HG03196 (cell line): ENCODE measurements at regions not wholly inside any gene's neighbourhood (a gene's known extent, or its start where the extent isn't known, plus 50 kb on each side); places are given as distances from the start of the nearest gene placed in this dataset.

ENCODE experiments used
- ATAC-seq: cut with Tn5 transposase; IDR thresholded peaks from one replicate; pipeline ENCODE4 v1.9.1; 2021; ENCODE audit not compliant: unreplicated experiment

DNA sequence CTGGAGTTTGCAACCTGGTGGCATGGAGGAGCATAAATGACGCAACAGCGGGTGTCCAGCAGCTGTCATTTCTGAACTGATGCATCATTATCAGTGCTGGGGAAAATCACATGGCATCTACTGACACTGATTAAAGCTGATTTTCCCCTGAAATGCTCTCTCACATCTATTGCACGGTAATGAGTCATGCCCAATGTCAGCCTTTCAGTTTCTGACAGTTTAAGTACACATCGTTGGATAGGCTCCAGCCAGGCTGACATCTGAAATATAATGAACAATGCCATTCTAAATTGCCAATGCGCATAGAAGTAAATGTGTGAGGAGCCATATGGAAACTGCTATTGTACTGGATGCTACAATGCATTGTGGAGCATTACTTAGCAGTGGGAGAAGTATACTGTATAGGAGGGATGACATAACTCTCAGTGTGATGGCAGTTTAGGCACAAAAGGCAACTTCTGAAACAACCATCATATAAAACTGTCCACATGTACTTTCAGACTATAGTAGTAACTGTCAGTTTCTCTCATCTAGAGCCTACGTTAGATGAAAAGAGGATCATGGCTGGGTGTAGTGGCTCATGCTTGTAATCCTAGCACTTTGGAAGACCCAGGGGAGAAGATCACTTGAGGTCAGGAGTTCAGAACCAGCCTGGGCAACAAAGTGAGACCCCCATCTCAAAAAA is 389.3 kb upstream of the DMAC1 start:
- peak; percentile 63 for ATAC-seq

GRCh38 chr9:8186560-8186959 is 387.0 kb upstream of the DMAC1 start:
- ATAC-seq: no peak

DNA sequence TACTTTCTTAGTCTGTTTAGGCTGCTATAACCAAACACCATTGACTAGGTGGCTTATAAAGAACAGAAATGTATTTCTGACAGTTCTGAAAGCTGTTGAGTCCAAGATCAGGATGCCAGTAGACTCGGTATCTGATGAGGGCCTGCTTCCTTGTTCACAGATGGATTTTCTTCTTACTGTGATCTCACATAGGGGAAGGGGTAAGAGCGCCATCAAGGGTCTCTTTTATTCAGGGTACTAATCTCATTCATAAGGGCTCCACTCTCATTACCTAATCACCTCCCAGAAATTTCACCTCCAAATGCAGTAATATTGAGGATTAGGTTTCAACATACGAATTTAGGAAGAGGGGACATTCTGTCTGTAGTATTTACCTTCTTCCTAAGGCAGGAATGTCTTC is 384.0 kb upstream of the DMAC1 start:
- ATAC-seq: no peak

GRCh38 chr9:8179381-8180053 is 379.9 kb upstream of the DMAC1 start:
- ATAC-seq: no peak

- ATAC-seq: no peak
These were observed 372.4 kb upstream of the DMAC1 start for GRCh38 chr9:8172000-8172399.

- no peak for ATAC-seq
These were observed 369.4 kb upstream of the DMAC1 start for GRCh38 chr9:8168916-8169438.

DNA sequence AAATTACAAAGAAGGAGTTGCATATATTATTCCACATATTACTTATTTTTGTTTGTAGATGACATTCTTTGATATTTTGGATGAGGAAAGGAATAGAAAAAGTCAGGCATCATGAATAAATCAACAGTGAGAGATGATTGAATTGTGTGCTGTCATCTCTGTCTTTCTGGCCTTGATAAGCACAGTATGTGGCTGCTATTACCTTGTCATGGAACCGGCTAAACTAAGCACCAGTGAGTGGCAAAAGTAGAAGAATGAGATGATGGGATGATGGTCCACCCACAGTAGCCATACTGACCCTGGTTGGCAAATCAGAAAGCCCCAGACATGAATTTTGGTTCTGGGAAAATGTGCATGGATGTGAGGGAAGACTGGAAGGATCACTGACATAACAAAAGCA is 361.2 kb upstream of the DMAC1 start:
- no peak for ATAC-seq

DNA sequence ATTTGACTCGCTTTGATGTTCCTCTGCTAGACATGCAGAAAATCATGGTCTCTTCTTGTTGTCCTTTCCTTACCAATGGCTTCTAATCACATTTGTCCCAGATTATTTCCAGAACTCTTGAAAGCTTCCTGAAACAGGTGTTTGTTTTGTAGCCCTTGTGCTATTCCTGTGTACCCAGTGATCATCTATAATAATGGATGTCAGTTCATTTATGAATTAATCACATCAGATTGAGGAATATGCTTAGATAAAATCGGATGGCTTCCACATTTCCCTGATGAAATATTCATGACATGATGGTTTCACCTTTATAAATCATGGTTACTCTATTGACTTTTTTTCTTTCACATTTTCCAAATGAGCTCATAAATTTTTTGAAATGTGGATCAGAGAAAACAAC is 359.0 kb upstream of the DMAC1 start:
- ATAC-seq: no peak

DNA sequence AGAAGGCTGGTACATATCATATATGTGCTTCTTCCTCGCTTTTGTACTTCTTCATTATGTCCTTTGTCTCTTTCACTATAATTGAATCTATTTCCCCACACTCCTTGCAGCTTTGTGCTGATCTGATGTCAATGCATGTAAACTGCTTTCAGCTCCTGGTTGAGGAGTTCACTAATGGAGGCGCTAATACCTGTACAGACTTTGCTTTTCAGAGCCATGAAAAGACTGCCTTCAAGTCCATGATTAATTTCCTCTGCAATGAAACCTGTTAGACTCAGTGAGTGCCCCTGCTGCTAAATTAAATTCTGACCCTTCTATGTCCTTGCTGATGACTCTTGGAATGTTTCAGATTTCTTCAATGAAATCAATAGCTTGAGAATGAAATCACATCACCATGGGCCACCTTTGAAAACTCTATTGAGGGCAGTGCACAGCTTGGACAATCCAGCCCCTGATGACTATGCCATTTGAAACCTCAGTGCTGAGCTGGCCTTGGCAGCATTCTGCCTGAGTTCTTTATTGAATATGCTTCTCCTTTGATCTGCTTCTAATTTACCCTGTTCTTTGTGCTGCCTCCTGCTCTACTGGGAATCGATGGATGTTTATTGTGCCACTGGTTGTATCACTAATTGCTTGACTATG is 358.2 kb upstream of the DMAC1 start:
- ATAC-seq: no peak

- ATAC-seq: no peak
These were observed 356.8 kb upstream of the DMAC1 start for GRCh38 chr9:8156346-8156745.

DNA sequence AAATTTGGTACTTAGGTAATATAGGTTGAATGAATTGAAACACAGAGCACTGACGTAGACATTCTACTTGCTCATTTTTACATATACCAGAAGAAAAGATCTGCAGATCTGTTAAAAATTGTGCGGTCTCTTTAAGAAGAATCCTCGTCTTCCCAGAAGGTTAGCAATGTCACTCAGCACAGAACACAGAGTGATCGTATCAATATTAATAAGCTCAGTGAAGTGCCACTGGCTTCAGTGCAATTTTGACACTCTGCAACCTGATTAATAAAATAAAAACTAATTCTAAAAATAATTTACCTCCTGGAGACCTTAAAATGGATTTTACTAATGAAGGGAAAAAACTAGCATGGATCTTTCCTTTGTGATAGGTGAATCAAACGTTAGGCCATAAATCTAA is 356.1 kb upstream of the DMAC1 start:
- no peak for ATAC-seq

DNA sequence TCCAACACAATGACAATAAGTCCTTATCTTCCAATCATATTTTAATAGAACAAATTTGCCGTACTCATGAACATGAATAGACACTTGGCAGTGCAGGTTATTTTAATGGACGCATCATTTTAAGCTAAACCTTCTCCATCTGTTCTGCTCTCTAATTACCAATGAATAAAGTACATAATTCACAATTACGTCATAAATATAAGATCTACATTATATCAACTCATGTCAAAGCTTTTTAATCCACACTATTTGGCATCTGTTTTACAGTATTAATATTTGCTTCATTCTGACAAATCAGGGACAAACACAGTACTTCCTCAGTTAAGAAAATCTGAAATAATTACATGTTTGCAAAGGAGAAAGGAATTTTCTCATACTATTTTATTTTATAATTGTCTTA is 344.1 kb upstream of the DMAC1 start:
- ATAC-seq: no peak

- no peak for ATAC-seq
These were observed 341.0 kb upstream of the DMAC1 start for GRCh38 chr9:8140557-8140956.

GRCh38 chr9:8139756-8140155 is 340.2 kb upstream of the DMAC1 start:
- no peak for ATAC-seq

- peak; percentile 92 for ATAC-seq
These were observed 336.9 kb upstream of the DMAC1 start for GRCh38 chr9:8136477-8136876.

GRCh38 chr9:8134635-8135034 is 335.1 kb upstream of the DMAC1 start:
- ATAC-seq: no peak

DNA sequence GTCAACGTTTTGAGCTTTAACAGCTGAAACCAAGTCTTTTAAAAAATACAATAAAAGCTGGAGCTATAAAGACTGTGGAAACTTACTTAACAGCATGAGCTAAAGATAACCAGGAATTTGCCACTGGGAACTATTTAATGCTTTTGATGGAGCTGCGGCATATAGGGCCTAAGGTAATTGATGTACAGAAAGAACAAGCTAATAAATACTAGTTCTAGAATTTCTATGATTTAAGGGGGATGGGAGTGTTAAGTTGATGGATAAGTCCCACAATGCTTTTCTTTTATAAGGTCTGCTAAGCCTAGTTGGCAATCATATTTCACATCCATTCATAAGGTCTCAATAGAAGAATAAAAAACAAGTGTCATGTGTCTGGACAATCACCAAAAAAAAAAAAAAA is 334.0 kb upstream of the DMAC1 start:
- ATAC-seq: no peak

GRCh38 chr9:8115570-8115969 is 316.0 kb upstream of the DMAC1 start:
- no peak for ATAC-seq

- no peak for ATAC-seq
These were observed 315.2 kb upstream of the DMAC1 start for GRCh38 chr9:8114826-8115225.

DNA sequence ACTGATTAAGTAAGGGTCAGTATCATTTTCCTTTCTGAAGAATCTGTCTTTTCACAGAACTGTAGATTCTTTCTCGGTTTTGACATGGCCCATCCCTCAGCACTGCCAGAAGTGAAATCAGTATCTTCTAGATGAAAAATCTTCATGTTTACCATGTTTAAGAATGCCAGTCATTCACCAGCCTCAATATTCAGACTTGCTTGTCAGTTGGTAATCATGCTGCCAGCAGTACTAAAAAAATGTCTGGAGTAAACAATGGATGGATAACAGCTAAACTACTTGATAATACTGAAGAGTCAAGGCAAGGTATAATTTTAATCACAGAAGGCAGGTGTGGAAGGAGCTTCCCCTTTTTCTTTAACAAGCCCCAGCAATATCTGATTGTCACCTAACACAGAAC is 306.8 kb upstream of the DMAC1 start:
- no peak for ATAC-seq

- no peak for ATAC-seq
These were observed 302.0 kb upstream of the DMAC1 start for GRCh38 chr9:8101607-8102006.

DNA sequence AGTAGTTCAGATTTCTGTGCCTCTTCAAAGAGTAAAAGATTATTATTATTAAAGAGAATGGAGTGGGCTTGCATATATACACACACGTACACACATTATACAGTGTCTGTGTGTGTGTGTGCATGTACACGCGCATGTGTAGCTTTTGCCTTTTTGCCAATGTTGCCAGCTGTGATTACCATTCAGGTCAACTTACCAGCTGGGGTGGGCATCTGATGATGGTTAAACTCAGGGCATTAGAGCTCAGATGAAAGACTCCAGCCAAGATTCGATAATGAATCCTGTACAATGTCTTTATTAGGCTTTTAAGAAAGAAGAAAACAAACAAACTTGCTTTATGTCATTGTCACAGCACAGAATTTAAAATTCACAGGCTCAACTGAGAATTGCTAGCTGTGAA is 296.5 kb upstream of the DMAC1 start:
- ATAC-seq: no peak
